ENCODE measurements at regions not wholly inside any gene's neighbourhood (a gene's known extent, or its start where the extent isn't known, plus 50 kb on each side); places are given as distances from the start of the nearest gene placed in this dataset.

DNA sequence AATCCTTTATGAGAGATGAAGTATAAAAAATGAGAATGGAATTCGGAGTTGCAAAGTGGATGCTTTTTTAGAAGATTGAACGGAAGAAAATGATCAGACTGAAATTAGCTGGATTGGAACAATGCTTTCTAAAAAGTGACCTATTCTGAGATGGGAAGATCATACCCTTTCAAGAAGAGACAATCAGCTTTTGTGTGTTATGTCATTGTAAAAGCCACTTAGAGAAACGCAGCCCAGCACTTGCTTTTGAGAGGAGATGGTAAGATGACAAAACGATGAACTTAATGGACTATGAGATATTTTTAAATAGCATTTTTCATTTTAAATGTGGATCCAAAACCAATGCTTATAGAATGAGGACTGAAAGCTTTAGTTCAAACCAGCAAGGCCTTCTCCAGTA is 871.4 kb upstream of the KLHL29 start:
- TF ChIP-seq, protein P1, sequence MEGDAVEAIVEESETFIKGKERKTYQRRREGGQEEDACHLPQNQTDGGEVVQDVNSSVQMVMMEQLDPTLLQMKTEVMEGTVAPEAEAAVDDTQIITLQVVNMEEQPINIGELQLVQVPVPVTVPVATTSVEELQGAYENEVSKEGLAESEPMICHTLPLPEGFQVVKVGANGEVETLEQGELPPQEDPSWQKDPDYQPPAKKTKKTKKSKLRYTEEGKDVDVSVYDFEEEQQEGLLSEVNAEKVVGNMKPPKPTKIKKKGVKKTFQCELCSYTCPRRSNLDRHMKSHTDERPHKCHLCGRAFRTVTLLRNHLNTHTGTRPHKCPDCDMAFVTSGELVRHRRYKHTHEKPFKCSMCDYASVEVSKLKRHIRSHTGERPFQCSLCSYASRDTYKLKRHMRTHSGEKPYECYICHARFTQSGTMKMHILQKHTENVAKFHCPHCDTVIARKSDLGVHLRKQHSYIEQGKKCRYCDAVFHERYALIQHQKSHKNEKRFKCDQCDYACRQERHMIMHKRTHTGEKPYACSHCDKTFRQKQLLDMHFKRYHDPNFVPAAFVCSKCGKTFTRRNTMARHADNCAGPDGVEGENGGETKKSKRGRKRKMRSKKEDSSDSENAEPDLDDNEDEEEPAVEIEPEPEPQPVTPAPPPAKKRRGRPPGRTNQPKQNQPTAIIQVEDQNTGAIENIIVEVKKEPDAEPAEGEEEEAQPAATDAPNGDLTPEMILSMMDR (IDR thresholded peaks at IDR 0.05; ENCODE audit: low read depth, low read length), result no peak
- no peak for TF ChIP-seq EZH2phosphoT487 (IDR thresholded peaks at IDR 0.05; ENCODE audit: low read depth)
